ENCODE measurements at regions not wholly inside any gene's neighbourhood (a gene's known extent, or its start where the extent isn't known, plus 50 kb on each side); places are given as distances from the start of the nearest gene placed in this dataset.

DNA sequence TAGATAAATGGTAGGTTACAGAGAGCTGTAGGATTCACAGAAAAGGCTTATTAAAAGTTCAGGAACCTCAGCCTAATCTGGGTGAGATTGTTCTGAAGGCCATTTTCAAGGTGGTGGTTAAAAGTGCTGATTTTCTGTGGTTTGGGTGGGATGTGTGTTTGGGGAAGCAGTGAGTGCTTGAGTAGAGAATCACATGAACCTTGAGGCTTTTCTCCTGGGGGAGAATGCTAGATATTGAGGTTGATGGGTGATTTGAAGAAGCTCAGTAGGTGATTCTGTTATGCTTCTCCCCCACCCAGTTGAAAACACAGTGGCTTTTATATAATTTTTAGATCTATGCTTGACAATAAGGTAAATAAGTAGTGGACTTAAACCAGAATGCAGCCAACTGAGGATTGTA is 420.9 kb downstream of the PCNX1 start:
- ATAC-seq (no peak), DNase-seq (ENCODE audit: low spot score) (no peak)
- TF ChIP-seq, protein P1, sequence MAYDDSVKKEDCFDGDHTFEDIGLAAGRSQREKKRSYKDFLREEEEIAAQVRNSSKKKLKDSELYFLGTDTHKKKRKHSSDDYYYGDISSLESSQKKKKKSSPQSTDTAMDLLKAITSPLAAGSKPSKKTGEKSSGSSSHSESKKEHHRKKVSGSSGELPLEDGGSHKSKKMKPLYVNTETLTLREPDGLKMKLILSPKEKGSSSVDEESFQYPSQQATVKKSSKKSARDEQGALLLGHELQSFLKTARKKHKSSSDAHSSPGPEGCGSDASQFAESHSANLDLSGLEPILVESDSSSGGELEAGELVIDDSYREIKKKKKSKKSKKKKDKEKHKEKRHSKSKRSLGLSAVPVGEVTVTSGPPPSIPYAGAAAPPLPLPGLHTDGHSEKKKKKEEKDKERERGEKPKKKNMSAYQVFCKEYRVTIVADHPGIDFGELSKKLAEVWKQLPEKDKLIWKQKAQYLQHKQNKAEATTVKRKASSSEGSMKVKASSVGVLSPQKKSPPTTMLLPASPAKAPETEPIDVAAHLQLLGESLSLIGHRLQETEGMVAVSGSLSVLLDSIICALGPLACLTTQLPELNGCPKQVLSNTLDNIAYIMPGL (CRISPR knock-in tag; IDR thresholded peaks at IDR 0.05): no peak
- TF ChIP-seq, protein P2, sequence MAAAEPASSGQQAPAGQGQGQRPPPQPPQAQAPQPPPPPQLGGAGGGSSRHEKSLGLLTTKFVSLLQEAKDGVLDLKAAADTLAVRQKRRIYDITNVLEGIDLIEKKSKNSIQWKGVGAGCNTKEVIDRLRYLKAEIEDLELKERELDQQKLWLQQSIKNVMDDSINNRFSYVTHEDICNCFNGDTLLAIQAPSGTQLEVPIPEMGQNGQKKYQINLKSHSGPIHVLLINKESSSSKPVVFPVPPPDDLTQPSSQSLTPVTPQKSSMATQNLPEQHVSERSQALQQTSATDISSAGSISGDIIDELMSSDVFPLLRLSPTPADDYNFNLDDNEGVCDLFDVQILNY (CRISPR knock-in tag; IDR thresholded peaks at IDR 0.05): no peak
- TF ChIP-seq CREB1 (CRISPR knock-in tag; IDR thresholded peaks at IDR 0.05) (no peak), OVOL2 (CRISPR knock-in tag; IDR thresholded peaks at IDR 0.05; ENCODE audit: borderline replicate concordance) (no peak), NFATC4 (CRISPR knock-in tag; IDR thresholded peaks at IDR 0.05) (no peak), SMAD4 (CRISPR knock-in tag; IDR thresholded peaks at IDR 0.05) (no peak), ETV6 (CRISPR knock-in tag; IDR thresholded peaks at IDR 0.05) (no peak), ZNF121 (CRISPR knock-in tag; IDR thresholded peaks at IDR 0.05) (no peak)
- TF ChIP-seq, protein P3, sequence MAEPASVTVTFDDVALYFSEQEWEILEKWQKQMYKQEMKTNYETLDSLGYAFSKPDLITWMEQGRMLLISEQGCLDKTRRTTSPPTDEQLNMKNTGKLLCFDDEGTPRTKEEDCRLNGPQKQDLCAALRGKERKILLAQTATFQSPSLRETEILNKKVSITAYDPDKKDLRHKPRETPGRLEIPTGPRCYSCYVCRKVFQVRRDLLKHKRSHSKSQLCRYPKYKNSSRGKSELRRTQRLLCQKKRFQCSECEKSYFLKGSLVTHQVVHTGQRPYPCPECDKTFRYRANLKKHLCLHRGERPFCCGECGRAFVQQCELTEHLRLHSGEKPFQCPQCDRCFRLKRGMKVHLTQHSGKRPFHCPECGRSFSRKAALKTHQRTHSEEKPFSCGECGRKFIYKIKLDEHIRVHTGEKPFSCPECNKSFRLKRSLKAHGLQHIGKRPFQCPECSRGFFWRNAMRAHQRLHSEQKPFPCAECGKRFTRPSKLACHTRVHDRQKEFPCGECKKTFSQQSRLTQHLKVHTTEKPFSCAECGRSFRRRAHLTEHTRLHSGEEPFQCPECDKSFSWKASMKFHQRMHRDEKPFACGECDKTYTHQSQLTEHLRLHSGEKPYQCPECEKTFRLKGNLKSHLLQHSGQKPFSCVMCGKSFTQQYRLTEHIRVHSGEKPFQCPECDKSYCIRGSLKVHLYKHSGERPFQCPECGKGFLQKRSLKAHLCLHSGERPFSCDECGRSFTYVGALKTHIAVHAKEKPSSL (CRISPR knock-in tag; conservative IDR thresholded peaks at IDR 0.05): no peak
- TF ChIP-seq, protein P4, sequence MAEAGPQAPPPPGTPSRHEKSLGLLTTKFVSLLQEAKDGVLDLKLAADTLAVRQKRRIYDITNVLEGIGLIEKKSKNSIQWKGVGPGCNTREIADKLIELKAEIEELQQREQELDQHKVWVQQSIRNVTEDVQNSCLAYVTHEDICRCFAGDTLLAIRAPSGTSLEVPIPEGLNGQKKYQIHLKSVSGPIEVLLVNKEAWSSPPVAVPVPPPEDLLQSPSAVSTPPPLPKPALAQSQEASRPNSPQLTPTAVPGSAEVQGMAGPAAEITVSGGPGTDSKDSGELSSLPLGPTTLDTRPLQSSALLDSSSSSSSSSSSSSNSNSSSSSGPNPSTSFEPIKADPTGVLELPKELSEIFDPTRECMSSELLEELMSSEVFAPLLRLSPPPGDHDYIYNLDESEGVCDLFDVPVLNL (CRISPR knock-in tag; IDR thresholded peaks at IDR 0.05; ENCODE audit: borderline replicate concordance, low read depth): no peak
- Mint-ChIP-seq H3K4me3 (no peak overlapping the region), H3K4me1 (peaks cover 58% of the 10 kb centered on the region), H3K27me3 (ENCODE audit: low read depth) (no peaks in the 10 kb centered on the region), H3K9me3 (0 out of 2 replicates have a peak, but pooled peaks cover 3% of the 10 kb centered on the region), H3K36me3 (peaks cover 6% of the 10 kb centered on the region; the same call in 1 of the 2 replicates), H3K27ac (peak overlapping the region; percentile 54; the same call in 1 of the 2 replicates)
- ChIA-PET POLR2A (no interaction called here), CTCF (no interaction called here)

DNA sequence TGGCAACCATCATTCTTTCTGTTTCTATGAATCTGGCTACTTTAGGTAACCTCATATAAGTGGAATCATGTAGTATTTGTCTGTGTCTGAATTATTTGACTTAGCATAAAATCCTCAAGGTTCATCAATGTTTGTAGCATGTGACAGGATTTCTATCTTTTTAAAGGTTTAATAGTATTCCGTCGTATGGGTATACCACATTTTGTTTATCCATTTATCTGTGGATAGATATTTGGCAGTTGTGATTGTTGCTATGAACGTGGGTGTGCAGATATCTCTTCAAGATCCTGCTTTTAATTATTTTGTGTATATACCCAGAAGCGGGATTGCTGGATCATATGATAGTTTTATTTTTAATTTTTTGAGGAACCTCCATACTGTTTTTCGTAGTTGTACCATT is 421.7 kb downstream of the PCNX1 start:
- CTCF ChIA-PET: no interaction called here
- TF ChIP-seq, protein P5, sequence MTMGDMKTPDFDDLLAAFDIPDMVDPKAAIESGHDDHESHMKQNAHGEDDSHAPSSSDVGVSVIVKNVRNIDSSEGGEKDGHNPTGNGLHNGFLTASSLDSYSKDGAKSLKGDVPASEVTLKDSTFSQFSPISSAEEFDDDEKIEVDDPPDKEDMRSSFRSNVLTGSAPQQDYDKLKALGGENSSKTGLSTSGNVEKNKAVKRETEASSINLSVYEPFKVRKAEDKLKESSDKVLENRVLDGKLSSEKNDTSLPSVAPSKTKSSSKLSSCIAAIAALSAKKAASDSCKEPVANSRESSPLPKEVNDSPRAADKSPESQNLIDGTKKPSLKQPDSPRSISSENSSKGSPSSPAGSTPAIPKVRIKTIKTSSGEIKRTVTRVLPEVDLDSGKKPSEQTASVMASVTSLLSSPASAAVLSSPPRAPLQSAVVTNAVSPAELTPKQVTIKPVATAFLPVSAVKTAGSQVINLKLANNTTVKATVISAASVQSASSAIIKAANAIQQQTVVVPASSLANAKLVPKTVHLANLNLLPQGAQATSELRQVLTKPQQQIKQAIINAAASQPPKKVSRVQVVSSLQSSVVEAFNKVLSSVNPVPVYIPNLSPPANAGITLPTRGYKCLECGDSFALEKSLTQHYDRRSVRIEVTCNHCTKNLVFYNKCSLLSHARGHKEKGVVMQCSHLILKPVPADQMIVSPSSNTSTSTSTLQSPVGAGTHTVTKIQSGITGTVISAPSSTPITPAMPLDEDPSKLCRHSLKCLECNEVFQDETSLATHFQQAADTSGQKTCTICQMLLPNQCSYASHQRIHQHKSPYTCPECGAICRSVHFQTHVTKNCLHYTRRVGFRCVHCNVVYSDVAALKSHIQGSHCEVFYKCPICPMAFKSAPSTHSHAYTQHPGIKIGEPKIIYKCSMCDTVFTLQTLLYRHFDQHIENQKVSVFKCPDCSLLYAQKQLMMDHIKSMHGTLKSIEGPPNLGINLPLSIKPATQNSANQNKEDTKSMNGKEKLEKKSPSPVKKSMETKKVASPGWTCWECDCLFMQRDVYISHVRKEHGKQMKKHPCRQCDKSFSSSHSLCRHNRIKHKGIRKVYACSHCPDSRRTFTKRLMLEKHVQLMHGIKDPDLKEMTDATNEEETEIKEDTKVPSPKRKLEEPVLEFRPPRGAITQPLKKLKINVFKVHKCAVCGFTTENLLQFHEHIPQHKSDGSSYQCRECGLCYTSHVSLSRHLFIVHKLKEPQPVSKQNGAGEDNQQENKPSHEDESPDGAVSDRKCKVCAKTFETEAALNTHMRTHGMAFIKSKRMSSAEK (CRISPR knock-in tag; IDR thresholded peaks at IDR 0.05; ENCODE audit: borderline replicate concordance): no peak
- TF ChIP-seq, protein P6, sequence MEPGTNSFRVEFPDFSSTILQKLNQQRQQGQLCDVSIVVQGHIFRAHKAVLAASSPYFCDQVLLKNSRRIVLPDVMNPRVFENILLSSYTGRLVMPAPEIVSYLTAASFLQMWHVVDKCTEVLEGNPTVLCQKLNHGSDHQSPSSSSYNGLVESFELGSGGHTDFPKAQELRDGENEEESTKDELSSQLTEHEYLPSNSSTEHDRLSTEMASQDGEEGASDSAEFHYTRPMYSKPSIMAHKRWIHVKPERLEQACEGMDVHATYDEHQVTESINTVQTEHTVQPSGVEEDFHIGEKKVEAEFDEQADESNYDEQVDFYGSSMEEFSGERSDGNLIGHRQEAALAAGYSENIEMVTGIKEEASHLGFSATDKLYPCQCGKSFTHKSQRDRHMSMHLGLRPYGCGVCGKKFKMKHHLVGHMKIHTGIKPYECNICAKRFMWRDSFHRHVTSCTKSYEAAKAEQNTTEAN (CRISPR knock-in tag; IDR thresholded peaks at IDR 0.05): no peak
- TF ChIP-seq, protein P7, sequence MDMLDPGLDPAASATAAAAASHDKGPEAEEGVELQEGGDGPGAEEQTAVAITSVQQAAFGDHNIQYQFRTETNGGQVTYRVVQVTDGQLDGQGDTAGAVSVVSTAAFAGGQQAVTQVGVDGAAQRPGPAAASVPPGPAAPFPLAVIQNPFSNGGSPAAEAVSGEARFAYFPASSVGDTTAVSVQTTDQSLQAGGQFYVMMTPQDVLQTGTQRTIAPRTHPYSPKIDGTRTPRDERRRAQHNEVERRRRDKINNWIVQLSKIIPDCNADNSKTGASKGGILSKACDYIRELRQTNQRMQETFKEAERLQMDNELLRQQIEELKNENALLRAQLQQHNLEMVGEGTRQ (CRISPR knock-in tag; IDR thresholded peaks at IDR 0.05): no peak
- TF ChIP-seq, protein P8, sequence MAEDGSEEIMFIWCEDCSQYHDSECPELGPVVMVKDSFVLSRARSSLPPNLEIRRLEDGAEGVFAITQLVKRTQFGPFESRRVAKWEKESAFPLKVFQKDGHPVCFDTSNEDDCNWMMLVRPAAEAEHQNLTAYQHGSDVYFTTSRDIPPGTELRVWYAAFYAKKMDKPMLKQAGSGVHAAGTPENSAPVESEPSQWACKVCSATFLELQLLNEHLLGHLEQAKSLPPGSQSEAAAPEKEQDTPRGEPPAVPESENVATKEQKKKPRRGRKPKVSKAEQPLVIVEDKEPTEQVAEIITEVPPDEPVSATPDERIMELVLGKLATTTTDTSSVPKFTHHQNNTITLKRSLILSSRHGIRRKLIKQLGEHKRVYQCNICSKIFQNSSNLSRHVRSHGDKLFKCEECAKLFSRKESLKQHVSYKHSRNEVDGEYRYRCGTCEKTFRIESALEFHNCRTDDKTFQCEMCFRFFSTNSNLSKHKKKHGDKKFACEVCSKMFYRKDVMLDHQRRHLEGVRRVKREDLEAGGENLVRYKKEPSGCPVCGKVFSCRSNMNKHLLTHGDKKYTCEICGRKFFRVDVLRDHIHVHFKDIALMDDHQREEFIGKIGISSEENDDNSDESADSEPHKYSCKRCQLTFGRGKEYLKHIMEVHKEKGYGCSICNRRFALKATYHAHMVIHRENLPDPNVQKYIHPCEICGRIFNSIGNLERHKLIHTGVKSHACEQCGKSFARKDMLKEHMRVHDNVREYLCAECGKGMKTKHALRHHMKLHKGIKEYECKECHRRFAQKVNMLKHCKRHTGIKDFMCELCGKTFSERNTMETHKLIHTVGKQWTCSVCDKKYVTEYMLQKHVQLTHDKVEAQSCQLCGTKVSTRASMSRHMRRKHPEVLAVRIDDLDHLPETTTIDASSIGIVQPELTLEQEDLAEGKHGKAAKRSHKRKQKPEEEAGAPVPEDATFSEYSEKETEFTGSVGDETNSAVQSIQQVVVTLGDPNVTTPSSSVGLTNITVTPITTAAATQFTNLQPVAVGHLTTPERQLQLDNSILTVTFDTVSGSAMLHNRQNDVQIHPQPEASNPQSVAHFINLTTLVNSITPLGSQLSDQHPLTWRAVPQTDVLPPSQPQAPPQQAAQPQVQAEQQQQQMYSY (CRISPR knock-in tag; IDR thresholded peaks at IDR 0.05): no peak
- TF ChIP-seq, protein P9, sequence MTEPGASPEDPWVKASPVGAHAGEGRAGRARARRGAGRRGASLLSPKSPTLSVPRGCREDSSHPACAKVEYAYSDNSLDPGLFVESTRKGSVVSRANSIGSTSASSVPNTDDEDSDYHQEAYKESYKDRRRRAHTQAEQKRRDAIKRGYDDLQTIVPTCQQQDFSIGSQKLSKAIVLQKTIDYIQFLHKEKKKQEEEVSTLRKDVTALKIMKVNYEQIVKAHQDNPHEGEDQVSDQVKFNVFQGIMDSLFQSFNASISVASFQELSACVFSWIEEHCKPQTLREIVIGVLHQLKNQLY (CRISPR knock-in tag; IDR thresholded peaks at IDR 0.05): no peak
- no peak for TF ChIP-seq SOX15 (CRISPR knock-in tag; IDR thresholded peaks at IDR 0.05)
- no peak for TF ChIP-seq HMGA2 (CRISPR knock-in tag; IDR thresholded peaks at IDR 0.05)
- no peak for TF ChIP-seq NFE2L1 (CRISPR knock-in tag; IDR thresholded peaks at IDR 0.05)
- no peak for TF ChIP-seq ETV6 (CRISPR knock-in tag; IDR thresholded peaks at IDR 0.05)

More for the DNA sequence above, 421.7 kb downstream of the PCNX1 start:
- DNase-seq (ENCODE audit: low spot score) (no peak), ATAC-seq (no peak)
- Mint-ChIP-seq H3K4me3 (no peak overlapping the region), H3K27me3 (ENCODE audit: low read depth) (no peaks in the 10 kb centered on the region), H3K9me3 (0 out of 2 replicates have a peak, but pooled peaks cover 3% of the 10 kb centered on the region), H3K27ac (no peak overlapping the region), H3K4me1 (peaks cover 59% of the 10 kb centered on the region), H3K36me3 (peaks cover 6% of the 10 kb centered on the region; the same call in 1 of the 2 replicates)
- POLR2A ChIA-PET: no interaction called here

Data from WTC11 (cell line).